NT2/D1 (cell line): ENCODE measurements at regions not wholly inside any gene's neighbourhood (a gene's known extent, or its start where the extent isn't known, plus 50 kb on each side); places are given as distances from the start of the nearest gene placed in this dataset.

Source experiments
- DNase-seq: peaks from one replicate; pipeline ENCODE4 v3.0.0-alpha.2; 2011; ENCODE audit warnings: low read depth, low spot score
- H3K27me3 ChIP-seq: 2 replicates; pipeline ENCODE4 v1.6.0; 2011; ENCODE audit warnings: mild to moderate bottlenecking; ENCODE audit not compliant: insufficient read length, insufficient read depth
- H3K36me3 ChIP-seq: 2 replicates; pipeline ENCODE4 v1.6.1; 2011; ENCODE audit warnings: mild to moderate bottlenecking, low read length, mixed read lengths; ENCODE audit not compliant: insufficient read depth, insufficient read length
- H3K4me1 ChIP-seq: 2 replicates; pipeline ENCODE4 v1.5.1; 2011; ENCODE audit not compliant: insufficient read depth, insufficient read length
- H3K4me3 ChIP-seq: 2 replicates; pipeline ENCODE4 v1.5.1; 2011; ENCODE audit warnings: low read depth; ENCODE audit not compliant: insufficient read length
- H3K9ac ChIP-seq: 2 replicates; pipeline ENCODE4 v1.6.0; 2011; ENCODE audit warnings: low read depth; ENCODE audit not compliant: insufficient read length
- H3K9me3 ChIP-seq: 2 replicates; pipeline ENCODE4 v1.5.1; 2011; ENCODE audit warnings: mild to moderate bottlenecking, low read length; ENCODE audit not compliant: insufficient read depth
- SUZ12 ChIP-seq: IDR thresholded peaks from 2 replicates; pipeline ENCODE4 v1.6.1; 2011; ENCODE audit not compliant: insufficient read length, insufficient read depth; ENCODE audit errors: extremely low read depth
- YY1 ChIP-seq: IDR thresholded peaks from 2 replicates; pipeline ENCODE4 v1.6.1; 2011; ENCODE audit not compliant: insufficient read length, insufficient read depth
- ZNF274 ChIP-seq: IDR thresholded peaks from 2 replicates; pipeline ENCODE4 v1.6.1; 2011; ENCODE audit warnings: mild to moderate bottlenecking, low read depth, low read length

DNA sequence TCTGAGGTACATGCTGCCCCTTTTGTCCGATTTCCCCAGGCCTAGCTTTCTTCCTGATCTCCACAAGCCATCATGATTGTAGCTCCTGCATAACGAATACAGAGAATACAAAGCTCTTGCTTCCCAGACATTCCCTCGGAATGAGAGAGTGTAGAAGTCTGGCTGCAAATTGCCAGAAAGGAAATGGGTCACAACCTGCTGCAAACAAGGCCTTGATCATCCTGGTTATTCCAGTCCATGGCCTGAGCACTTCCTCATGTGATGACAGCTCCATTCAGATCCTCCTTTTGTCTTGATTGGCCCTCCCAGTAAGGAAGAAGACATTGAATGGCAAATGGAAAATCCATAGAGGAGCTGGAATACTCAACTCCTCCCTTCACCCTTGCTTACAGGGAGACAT is 136.0 kb upstream of the ADRA1B start:
- TF ChIP-seq SUZ12 (no peak), YY1 (no peak), ZNF274 (no peak)
- no peaks in the 10 kb centered on the region for H3K27me3 ChIP-seq
- H3K4me1 ChIP-seq, result peaks cover 1% of the 10 kb centered on the region
- no peak for DNase-seq
- H3K36me3 ChIP-seq, result no peaks in the 10 kb centered on the region
- no peak overlapping the region for H3K4me3 ChIP-seq
- H3K9me3 ChIP-seq, result peaks cover 3% of the 10 kb centered on the region; the same call in 1 of the 2 replicates
- no peak overlapping the region for H3K9ac ChIP-seq

GRCh38 chr5:159781626-159782157 is 134.6 kb upstream of the ADRA1B start:
- Histone ChIP-seq H3K4me3 (no peak overlapping the region), H3K4me1 (no peaks in the 10 kb centered on the region), H3K27me3 (no peaks in the 10 kb centered on the region), H3K9ac (no peak overlapping the region), H3K9me3 (peaks cover 3% of the 10 kb centered on the region; the same call in 1 of the 2 replicates), H3K36me3 (no peaks in the 10 kb centered on the region)
- DNase-seq, result no peak
- no peak for TF ChIP-seq ZNF274
- no peak for TF ChIP-seq YY1
- no peak for TF ChIP-seq SUZ12

GRCh38 chr5:159782197-159782994 is 133.9 kb upstream of the ADRA1B start:
- Histone ChIP-seq H3K9me3 (peaks cover 3% of the 10 kb centered on the region; the same call in 1 of the 2 replicates), H3K36me3 (no peaks in the 10 kb centered on the region), H3K4me3 (no peak overlapping the region), H3K9ac (no peak overlapping the region), H3K27me3 (no peaks in the 10 kb centered on the region), H3K4me1 (no peaks in the 10 kb centered on the region)
- no peak for DNase-seq
- TF ChIP-seq YY1 (no peak), ZNF274 (no peak), SUZ12 (no peak)

DNA sequence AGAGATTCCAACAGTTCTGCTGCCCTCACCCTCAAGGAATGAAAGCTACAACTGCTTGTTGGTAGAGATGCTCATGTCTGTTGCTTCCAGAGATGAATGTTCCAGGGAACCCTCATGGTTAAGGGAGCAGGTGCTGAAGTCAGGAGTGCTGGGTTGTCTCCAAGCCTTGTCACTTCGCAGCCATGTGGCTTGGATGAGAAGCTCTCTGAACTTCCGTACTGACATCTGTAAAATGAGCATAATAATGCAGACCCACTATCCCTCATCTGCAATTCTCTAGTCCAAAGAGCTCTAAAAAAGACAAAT is 133.3 kb upstream of the ADRA1B start:
- Histone ChIP-seq H3K27me3 (no peaks in the 10 kb centered on the region), H3K9ac (no peak overlapping the region), H3K36me3 (no peaks in the 10 kb centered on the region), H3K4me3 (no peak overlapping the region), H3K9me3 (peaks cover 3% of the 10 kb centered on the region; the same call in 1 of the 2 replicates), H3K4me1 (no peaks in the 10 kb centered on the region)
- DNase-seq, result no peak
- TF ChIP-seq SUZ12, result no peak
- TF ChIP-seq ZNF274, result no peak
- no peak for TF ChIP-seq YY1

- Histone ChIP-seq H3K36me3 (no peaks in the 10 kb centered on the region), H3K27me3 (no peaks in the 10 kb centered on the region), H3K9ac (no peak overlapping the region), H3K9me3 (no peaks in the 10 kb centered on the region), H3K4me3 (no peak overlapping the region), H3K4me1 (no peaks in the 10 kb centered on the region)
- TF ChIP-seq ZNF274 (no peak), SUZ12 (no peak), YY1 (no peak)
- no peak for DNase-seq
These were observed 132.5 kb upstream of the ADRA1B start for GRCh38 chr5:159783726-159784247.

DNA sequence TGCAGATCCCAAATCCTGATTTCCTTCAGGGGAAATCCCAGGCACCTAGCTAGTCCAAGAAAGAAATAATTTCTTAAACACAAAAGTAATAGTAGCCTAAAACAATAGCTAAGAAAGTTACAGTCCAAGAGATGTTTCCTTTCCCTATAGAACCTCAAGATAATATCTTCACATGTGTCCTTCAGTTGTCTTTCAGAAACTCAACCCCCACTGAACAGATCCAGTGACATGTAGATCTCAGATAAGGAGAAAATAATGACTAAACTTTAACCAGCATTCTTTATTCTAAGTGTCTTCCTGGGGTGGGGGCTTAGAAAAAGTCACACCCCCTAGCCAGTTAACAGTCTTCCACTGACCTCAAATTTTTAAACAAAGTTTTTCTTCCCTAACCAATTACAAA is 131.3 kb upstream of the ADRA1B start:
- H3K36me3 ChIP-seq, result no peaks in the 10 kb centered on the region
- H3K27me3 ChIP-seq, result no peaks in the 10 kb centered on the region
- H3K4me1 ChIP-seq, result no peaks in the 10 kb centered on the region
- H3K9ac ChIP-seq, result no peak overlapping the region
- H3K4me3 ChIP-seq, result no peak overlapping the region
- no peaks in the 10 kb centered on the region for H3K9me3 ChIP-seq
- TF ChIP-seq ZNF274, result no peak
- TF ChIP-seq YY1, result no peak
- no peak for TF ChIP-seq SUZ12
- no peak for DNase-seq

- Histone ChIP-seq H3K9ac (no peak overlapping the region), H3K4me3 (no peak overlapping the region), H3K9me3 (no peaks in the 10 kb centered on the region), H3K4me1 (no peaks in the 10 kb centered on the region), H3K36me3 (no peaks in the 10 kb centered on the region), H3K27me3 (no peaks in the 10 kb centered on the region)
- DNase-seq, result no peak
- TF ChIP-seq YY1 (no peak), ZNF274 (no peak), SUZ12 (no peak)
These were observed 130.6 kb upstream of the ADRA1B start for GRCh38 chr5:159785656-159786055.

DNA sequence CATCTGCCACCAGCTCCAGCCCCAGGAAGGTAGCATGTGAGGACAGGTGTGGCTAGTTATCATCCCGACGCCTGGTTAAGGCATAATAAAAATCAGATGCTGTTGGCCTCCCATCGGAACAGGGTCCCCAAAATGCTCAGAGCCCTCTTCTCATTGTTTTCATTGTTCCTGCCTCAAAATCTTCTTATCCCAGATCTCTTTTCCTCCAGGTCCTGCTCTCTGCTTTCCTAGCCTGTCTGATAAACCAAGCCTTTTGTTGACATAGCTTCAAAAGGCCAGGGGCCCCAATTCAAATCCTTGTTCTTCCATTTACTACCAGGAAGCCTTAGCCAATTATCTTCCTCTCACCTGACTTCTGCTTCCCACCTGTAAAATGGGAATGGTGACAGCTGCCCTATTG is 130.1 kb upstream of the ADRA1B start:
- Histone ChIP-seq H3K27me3 (no peaks in the 10 kb centered on the region), H3K4me1 (no peaks in the 10 kb centered on the region), H3K9me3 (no peaks in the 10 kb centered on the region), H3K9ac (no peak overlapping the region), H3K36me3 (no peaks in the 10 kb centered on the region), H3K4me3 (no peak overlapping the region)
- no peak for TF ChIP-seq YY1
- no peak for DNase-seq
